PC-3 (cell line): ENCODE measurements at regions not wholly inside any gene's neighbourhood (a gene's known extent, or its start where the extent isn't known, plus 50 kb on each side); places are given as distances from the start of the nearest gene placed in this dataset.

Experiments used
- ATAC-seq: fragments of 200-7000 bp; cut with Tn5 transposase; 2 replicates; pipeline ENCODE4 v1.9.1; 2020; ENCODE audit warnings: mild to moderate bottlenecking, moderate library complexity
- BruUV-seq: library from RNA; stranded (reverse); fragments of 400-500 nt; replicated peaks from 2 replicates; lab custom pipeline; 2021; lab: Mats Ljungman, UMichigan
- CTCF ChIA-PET: fragments of 300-600 bp; sonication (Branson Sonifier 250); formaldehyde crosslinking; loops from one replicate; lab custom pipeline; 2022; ENCODE audit warnings: antibody characterized with exemption; lab: Charles Lee
- POLR2A ChIA-PET: fragments of 300-600 bp; sonication (Branson Sonifier 250); formaldehyde crosslinking; loops from one replicate; lab custom pipeline; 2022; ENCODE audit warnings: antibody characterized with exemption; ENCODE audit not compliant: unreplicated experiment; lab: Charles Lee
- DNase-seq: peaks from one replicate; pipeline ENCODE4 v3.0.0-alpha.2; 2015
- H2AFZ ChIP-seq: fragments of 300-600 bp; sonication (generic); 2 replicates; pipeline ENCODE4 v1.6.0; 2016; ENCODE audit warnings: antibody characterized with exemption, low read length
- H3F3A ChIP-seq: fragments of 300-600 bp; sonication (generic); one replicate; pipeline ENCODE4 v1.6.0; 2017; ENCODE audit warnings: antibody characterized with exemption, low read length, control low read depth, mild to moderate bottlenecking; ENCODE audit not compliant: unreplicated experiment
- H3K27ac ChIP-seq: fragments of 300-600 bp; sonication (generic); 2 replicates; pipeline ENCODE4 v1.5.1; 2016; ENCODE audit warnings: mild to moderate bottlenecking, low read length
- H3K27me3 ChIP-seq: fragments of 300-600 bp; sonication (generic); 2 replicates; pipeline ENCODE4 v1.6.1; 2016; ENCODE audit warnings: low read length, mixed read lengths
- H3K36me3 ChIP-seq: fragments of 300-600 bp; sonication (generic); 2 replicates; pipeline ENCODE4 v1.6.1; 2016; ENCODE audit warnings: low read depth, mixed run types, low read length, mixed read lengths
- H3K4me1 ChIP-seq: fragments of 300-600 bp; sonication (generic); 2 replicates; pipeline ENCODE4 v1.5.1; 2016; ENCODE audit warnings: low read length; ENCODE audit not compliant: insufficient read depth
- H3K4me2 ChIP-seq: fragments of 300-600 bp; sonication (generic); 2 replicates; pipeline ENCODE4 v1.6.0; 2016; ENCODE audit warnings: low read length
- H3K4me3 ChIP-seq: fragments of 300-600 bp; sonication (generic); 2 replicates; pipeline ENCODE4 v1.5.1; 2016; ENCODE audit warnings: mild to moderate bottlenecking, low read length, mixed read lengths
- H3K79me2 ChIP-seq: fragments of 300-600 bp; sonication (generic); 2 replicates; pipeline ENCODE4 v1.6.1; 2017; ENCODE audit warnings: low read length, mixed read lengths
- H3K9ac ChIP-seq: fragments of 300-600 bp; sonication (generic); 2 replicates; pipeline ENCODE4 v1.6.0; 2016; ENCODE audit warnings: mild to moderate bottlenecking, low read length
- H3K9me2 ChIP-seq: fragments of 300-600 bp; sonication (generic); replicated peaks from 2 replicates; pipeline ENCODE4 v1.6.1; 2016; ENCODE audit warnings: mixed run types, low read length, mixed read lengths
- H3K9me3 ChIP-seq: fragments of 300-600 bp; sonication (generic); 2 replicates; pipeline ENCODE4 v1.6.1; 2016; ENCODE audit warnings: low read length, mixed read lengths
- H4K20me1 ChIP-seq: fragments of 300-600 bp; sonication (generic); 2 replicates; pipeline ENCODE4 v1.6.1; 2016; ENCODE audit warnings: low read length, mixed read lengths
- CTCF ChIP-seq: fragments of 300-600 bp; sonication (generic); conservative IDR thresholded peaks from 2 replicates; pipeline ENCODE4 v1.5.1; 2017; ENCODE audit warnings: antibody characterized with exemption, low read depth, mild to moderate bottlenecking, low read length
- EZH2 ChIP-seq: fragments of 300-600 bp; sonication (generic); IDR thresholded peaks from one replicate; pipeline ENCODE4 v1.6.1; 2017; ENCODE audit warnings: antibody characterized with exemption, mild to moderate bottlenecking, low read length; ENCODE audit not compliant: unreplicated experiment
- EZH2phosphoT487 ChIP-seq: fragments of 300-600 bp; sonication (generic); IDR thresholded peaks from 2 replicates; pipeline ENCODE4 v1.6.1; 2018; ENCODE audit warnings: mild to moderate bottlenecking, antibody characterized with exemption, low read length, borderline replicate concordance
- intact Hi-C: fragments of 100-400 bp; cut with micrococcal nuclease; formaldehyde crosslinking; loops from 2 replicates; pipeline ENCODE4 v1.9.0; 2023

GRCh38 chr3:87796843-87797185, 262.0 kb downstream of the CGGBP1 start:
- Histone ChIP-seq H3K4me1 (no peaks in the 10 kb centered on the region; the same call in 1 of the 2 replicates), H3K27ac (no peak overlapping the region), H3K27me3 (peaks cover 13% of the 10 kb centered on the region), H3K9me3 (no peaks in the 10 kb centered on the region), H3F3A (no peaks in the 10 kb centered on the region), H2AFZ (no peak overlapping the region), H3K9me2 (no peaks in the 10 kb centered on the region), H3K79me2 (no peaks in the 10 kb centered on the region), H3K4me2 (no peak overlapping the region), H3K9ac (no peak overlapping the region), H3K36me3 (no peaks in the 10 kb centered on the region), H4K20me1 (no peaks in the 10 kb centered on the region), H3K4me3 (no peak overlapping the region)
- POLR2A ChIA-PET, result no interaction called here
- no peak for ATAC-seq
- TF ChIP-seq EZH2 (no peak), CTCF (no peak), EZH2phosphoT487 (no peak)
- intact Hi-C loops, result no loop called here
- BruUV-seq, result no TSS peak
- no peak for DNase-seq
- CTCF ChIA-PET, result no interaction called here

- no peaks in the 10 kb centered on the region for H3K79me2 ChIP-seq
- no peaks in the 10 kb centered on the region for H4K20me1 ChIP-seq
- no peak overlapping the region for H3K4me2 ChIP-seq
- CTCF ChIA-PET, result interaction anchor here (0.6 kb wide), 1 partner anchor 11 kb away, joined by 3 read pairs; no protein-coding TSS in a partner anchor
- H3K4me1 ChIP-seq, result no peaks in the 10 kb centered on the region; the same call in 1 of the 2 replicates
- DNase-seq (no peak), ATAC-seq (no peak)
- H3K9me3 ChIP-seq, result no peaks in the 10 kb centered on the region
- no peaks in the 10 kb centered on the region for H3K9me2 ChIP-seq
- no peaks in the 10 kb centered on the region for H3F3A ChIP-seq
- no peak overlapping the region for H2AFZ ChIP-seq
- peaks cover 14% of the 10 kb centered on the region for H3K27me3 ChIP-seq
- POLR2A ChIA-PET, result no interaction called here
- no peaks in the 10 kb centered on the region for H3K36me3 ChIP-seq
- no peak overlapping the region for H3K4me3 ChIP-seq
- TF ChIP-seq CTCF, result no peak
- TF ChIP-seq EZH2phosphoT487, result no peak
- no peak for TF ChIP-seq EZH2
- no peak overlapping the region for H3K27ac ChIP-seq
- intact Hi-C loops, result no loop called here
- no TSS peak for BruUV-seq
- no peak overlapping the region for H3K9ac ChIP-seq
Observed at GRCh38 chr3:87796137-87796842, 262.5 kb downstream of the CGGBP1 start.

GRCh38 chr3:87795701-87796100, 263.1 kb downstream of the CGGBP1 start:
- intact Hi-C loops, result no loop called here
- Histone ChIP-seq H3K9ac (no peak overlapping the region), H3K27ac (no peak overlapping the region), H3F3A (no peaks in the 10 kb centered on the region), H2AFZ (no peak overlapping the region), H3K79me2 (no peaks in the 10 kb centered on the region), H3K9me2 (no peaks in the 10 kb centered on the region), H3K4me3 (no peak overlapping the region), H3K4me1 (no peaks in the 10 kb centered on the region; the same call in 1 of the 2 replicates), H3K9me3 (no peaks in the 10 kb centered on the region), H4K20me1 (no peaks in the 10 kb centered on the region), H3K4me2 (no peak overlapping the region), H3K36me3 (no peaks in the 10 kb centered on the region), H3K27me3 (peaks cover 14% of the 10 kb centered on the region)
- no peak for DNase-seq
- ATAC-seq, result no peak
- BruUV-seq, result no TSS peak
- ChIA-PET CTCF (interaction anchor here (0.6 kb wide), 1 partner anchor 10 kb away, joined by 3 read pairs; no protein-coding TSS in a partner anchor), POLR2A (no interaction called here)
- TF ChIP-seq CTCF (no peak), EZH2 (no peak), EZH2phosphoT487 (no peak)
